K562 (cell line): ENCODE measurements at regions not wholly inside any gene's neighbourhood (a gene's known extent, or its start where the extent isn't known, plus 50 kb on each side); places are given as distances from the start of the nearest gene placed in this dataset.

Experiments
- BRD9 ChIP-seq: fragments of 450-650 bp; IDR thresholded peaks from 2 replicates; pipeline ENCODE4 v1.6.1; 2018; ENCODE audit warnings: low read depth; ENCODE audit not compliant: partially characterized antibody
- CAMTA2 ChIP-seq: fragments of 250-450 bp; sonication (Bioruptor Pico); conservative IDR thresholded peaks from 2 replicates; pipeline ENCODE4 v1.5.1; 2022
- CREM ChIP-seq: IDR thresholded peaks from 2 replicates; pipeline ENCODE4 v1.6.1; 2014; ENCODE audit warnings: antibody characterized with exemption, low read depth
- DNMT1 ChIP-seq: fragments of 450-650 bp; IDR thresholded peaks from 2 replicates; pipeline ENCODE4 v1.6.1; 2016; ENCODE audit warnings: antibody characterized with exemption, mild to moderate bottlenecking
- HDAC1 ChIP-seq, 2 experiments: fragments of 450-650 bp; IDR thresholded peaks; 2 replicates each; pipeline ENCODE4 v1.6.1; 2016 to 2017; ENCODE audit warnings: inconsistent platforms in 1 of 2, mild to moderate bottlenecking in 1 of 2, moderate library complexity in 1 of 2
- KLF16 ChIP-seq: IDR thresholded peaks from 2 replicates; pipeline ENCODE4 v1.6.1; 2016; ENCODE audit warnings: antibody characterized with exemption
- PURB ChIP-seq: sonication (generic); formaldehyde crosslinking; IDR thresholded peaks from 2 replicates; pipeline ENCODE4 v1.9.0; 2021; ENCODE audit warnings: low read depth, mild to moderate bottlenecking, missing genetic modification reagents
- SETDB1 ChIP-seq: IDR thresholded peaks from one replicate; pipeline ENCODE4 v1.6.1; 2012; ENCODE audit warnings: low read length, control low read depth, inconsistent platforms
- ZNF431 ChIP-seq: sonication (generic); formaldehyde crosslinking; IDR thresholded peaks from 2 replicates; pipeline ENCODE4 v1.8.0; 2022; ENCODE audit warnings: mild to moderate bottlenecking, missing genetic modification reagents
- TF ChIP-seq, protein P1 (sequence below), 2 experiments: IDR thresholded peaks in 1 of 2; conservative IDR thresholded peaks in 1 of 2; 2 replicates each; pipeline ENCODE4 v1.6.1; 2016; ENCODE audit warnings: low read depth in 2 of 2, mild to moderate bottlenecking in 1 of 2, missing compliant biosample characterization in 1 of 2, missing genetic modification characterization in 1 of 2, moderate library complexity in 1 of 2
- TF ChIP-seq, protein P2 (sequence below): sonication (generic); formaldehyde crosslinking; IDR thresholded peaks from 2 replicates; pipeline ENCODE4 v1.8.0; 2023; ENCODE audit warnings: mild to moderate bottlenecking, missing genetic modification reagents
- TF ChIP-seq, protein P3 (sequence below): fragments of 250-450 bp; sonication (Bioruptor Pico); IDR thresholded peaks from 2 replicates; pipeline ENCODE4 v1.4.0; 2020; ENCODE audit warnings: mild to moderate bottlenecking
- TF ChIP-seq, protein P4 (sequence below): fragments of 200-800 bp; sonication (Bioruptor generic); IDR thresholded peaks from 2 replicates; pipeline ENCODE4 v1.6.1; 2017; ENCODE audit warnings: missing genetic modification characterization, missing compliant biosample characterization
- TF ChIP-seq, protein P5 (sequence below): sonication (generic); formaldehyde crosslinking; IDR thresholded peaks from 2 replicates; pipeline ENCODE4 v1.8.0; 2023; ENCODE audit warnings: mild to moderate bottlenecking, missing genetic modification reagents

DNA sequence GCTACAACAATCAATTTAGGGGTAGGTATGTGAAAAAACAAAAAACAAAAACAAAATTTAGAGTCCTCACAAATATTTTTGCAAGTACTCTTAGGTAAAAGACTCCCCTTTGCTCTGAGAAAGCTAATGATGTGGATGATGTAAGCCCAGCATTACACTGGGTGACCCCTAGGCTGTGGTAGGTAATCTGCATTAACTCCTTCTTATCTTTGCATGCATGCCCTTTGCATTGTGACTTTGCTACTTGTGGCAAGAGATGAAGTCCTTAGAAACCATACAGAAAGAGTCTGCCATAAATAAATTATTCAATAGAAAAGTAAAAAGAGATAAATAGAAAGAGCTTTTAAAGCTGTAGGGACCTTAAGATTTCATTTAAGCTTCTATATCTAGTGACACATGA is 159.7 kb upstream of the MBNL1 start (continued):
- TF ChIP-seq SETDB1 (no peak), HDAC1 (IDR thresholded peaks at IDR 0.05) (peak in 1 of 2 experiments; percentile 25; a peak in 2 of 4 replicates), KLF16 (no peak), BRD9 (peak; percentile 90), CREM (peak; percentile 69), CAMTA2 (no peak), DNMT1 (no peak), PURB (CRISPR knock-in tag) (no peak), ZNF431 (CRISPR knock-in tag) (no peak)
- TF ChIP-seq, protein P1, sequence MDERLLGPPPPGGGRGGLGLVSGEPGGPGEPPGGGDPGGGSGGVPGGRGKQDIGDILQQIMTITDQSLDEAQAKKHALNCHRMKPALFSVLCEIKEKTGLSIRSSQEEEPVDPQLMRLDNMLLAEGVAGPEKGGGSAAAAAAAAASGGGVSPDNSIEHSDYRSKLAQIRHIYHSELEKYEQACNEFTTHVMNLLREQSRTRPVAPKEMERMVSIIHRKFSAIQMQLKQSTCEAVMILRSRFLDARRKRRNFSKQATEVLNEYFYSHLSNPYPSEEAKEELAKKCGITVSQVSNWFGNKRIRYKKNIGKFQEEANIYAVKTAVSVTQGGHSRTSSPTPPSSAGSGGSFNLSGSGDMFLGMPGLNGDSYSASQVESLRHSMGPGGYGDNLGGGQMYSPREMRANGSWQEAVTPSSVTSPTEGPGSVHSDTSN (CRISPR knock-in tag; IDR thresholded peaks at IDR 0.05; ENCODE audit: low read depth) = no peak
- TF ChIP-seq, protein P1 (tag; conservative IDR thresholded peaks at IDR 0.05; ENCODE audit: low read depth) = no peak
- TF ChIP-seq, protein P2, sequence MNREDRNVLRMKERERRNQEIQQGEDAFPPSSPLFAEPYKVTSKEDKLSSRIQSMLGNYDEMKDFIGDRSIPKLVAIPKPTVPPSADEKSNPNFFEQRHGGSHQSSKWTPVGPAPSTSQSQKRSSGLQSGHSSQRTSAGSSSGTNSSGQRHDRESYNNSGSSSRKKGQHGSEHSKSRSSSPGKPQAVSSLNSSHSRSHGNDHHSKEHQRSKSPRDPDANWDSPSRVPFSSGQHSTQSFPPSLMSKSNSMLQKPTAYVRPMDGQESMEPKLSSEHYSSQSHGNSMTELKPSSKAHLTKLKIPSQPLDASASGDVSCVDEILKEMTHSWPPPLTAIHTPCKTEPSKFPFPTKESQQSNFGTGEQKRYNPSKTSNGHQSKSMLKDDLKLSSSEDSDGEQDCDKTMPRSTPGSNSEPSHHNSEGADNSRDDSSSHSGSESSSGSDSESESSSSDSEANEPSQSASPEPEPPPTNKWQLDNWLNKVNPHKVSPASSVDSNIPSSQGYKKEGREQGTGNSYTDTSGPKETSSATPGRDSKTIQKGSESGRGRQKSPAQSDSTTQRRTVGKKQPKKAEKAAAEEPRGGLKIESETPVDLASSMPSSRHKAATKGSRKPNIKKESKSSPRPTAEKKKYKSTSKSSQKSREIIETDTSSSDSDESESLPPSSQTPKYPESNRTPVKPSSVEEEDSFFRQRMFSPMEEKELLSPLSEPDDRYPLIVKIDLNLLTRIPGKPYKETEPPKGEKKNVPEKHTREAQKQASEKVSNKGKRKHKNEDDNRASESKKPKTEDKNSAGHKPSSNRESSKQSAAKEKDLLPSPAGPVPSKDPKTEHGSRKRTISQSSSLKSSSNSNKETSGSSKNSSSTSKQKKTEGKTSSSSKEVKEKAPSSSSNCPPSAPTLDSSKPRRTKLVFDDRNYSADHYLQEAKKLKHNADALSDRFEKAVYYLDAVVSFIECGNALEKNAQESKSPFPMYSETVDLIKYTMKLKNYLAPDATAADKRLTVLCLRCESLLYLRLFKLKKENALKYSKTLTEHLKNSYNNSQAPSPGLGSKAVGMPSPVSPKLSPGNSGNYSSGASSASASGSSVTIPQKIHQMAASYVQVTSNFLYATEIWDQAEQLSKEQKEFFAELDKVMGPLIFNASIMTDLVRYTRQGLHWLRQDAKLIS (CRISPR knock-in tag) = no peak
- TF ChIP-seq, protein P3, sequence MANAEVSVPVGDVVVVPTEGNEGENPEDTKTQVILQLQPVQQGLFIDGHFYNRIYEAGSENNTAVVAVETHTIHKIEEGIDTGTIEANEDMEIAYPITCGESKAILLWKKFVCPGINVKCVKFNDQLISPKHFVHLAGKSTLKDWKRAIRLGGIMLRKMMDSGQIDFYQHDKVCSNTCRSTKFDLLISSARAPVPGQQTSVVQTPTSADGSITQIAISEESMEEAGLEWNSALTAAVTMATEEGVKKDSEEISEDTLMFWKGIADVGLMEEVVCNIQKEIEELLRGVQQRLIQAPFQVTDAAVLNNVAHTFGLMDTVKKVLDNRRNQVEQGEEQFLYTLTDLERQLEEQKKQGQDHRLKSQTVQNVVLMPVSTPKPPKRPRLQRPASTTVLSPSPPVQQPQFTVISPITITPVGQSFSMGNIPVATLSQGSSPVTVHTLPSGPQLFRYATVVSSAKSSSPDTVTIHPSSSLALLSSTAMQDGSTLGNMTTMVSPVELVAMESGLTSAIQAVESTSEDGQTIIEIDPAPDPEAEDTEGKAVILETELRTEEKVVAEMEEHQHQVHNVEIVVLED (CRISPR knock-in tag) = no peak
- TF ChIP-seq, protein P4, sequence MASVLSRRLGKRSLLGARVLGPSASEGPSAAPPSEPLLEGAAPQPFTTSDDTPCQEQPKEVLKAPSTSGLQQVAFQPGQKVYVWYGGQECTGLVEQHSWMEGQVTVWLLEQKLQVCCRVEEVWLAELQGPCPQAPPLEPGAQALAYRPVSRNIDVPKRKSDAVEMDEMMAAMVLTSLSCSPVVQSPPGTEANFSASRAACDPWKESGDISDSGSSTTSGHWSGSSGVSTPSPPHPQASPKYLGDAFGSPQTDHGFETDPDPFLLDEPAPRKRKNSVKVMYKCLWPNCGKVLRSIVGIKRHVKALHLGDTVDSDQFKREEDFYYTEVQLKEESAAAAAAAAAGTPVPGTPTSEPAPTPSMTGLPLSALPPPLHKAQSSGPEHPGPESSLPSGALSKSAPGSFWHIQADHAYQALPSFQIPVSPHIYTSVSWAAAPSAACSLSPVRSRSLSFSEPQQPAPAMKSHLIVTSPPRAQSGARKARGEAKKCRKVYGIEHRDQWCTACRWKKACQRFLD (CRISPR knock-in tag) = no peak
- TF ChIP-seq, protein P5, sequence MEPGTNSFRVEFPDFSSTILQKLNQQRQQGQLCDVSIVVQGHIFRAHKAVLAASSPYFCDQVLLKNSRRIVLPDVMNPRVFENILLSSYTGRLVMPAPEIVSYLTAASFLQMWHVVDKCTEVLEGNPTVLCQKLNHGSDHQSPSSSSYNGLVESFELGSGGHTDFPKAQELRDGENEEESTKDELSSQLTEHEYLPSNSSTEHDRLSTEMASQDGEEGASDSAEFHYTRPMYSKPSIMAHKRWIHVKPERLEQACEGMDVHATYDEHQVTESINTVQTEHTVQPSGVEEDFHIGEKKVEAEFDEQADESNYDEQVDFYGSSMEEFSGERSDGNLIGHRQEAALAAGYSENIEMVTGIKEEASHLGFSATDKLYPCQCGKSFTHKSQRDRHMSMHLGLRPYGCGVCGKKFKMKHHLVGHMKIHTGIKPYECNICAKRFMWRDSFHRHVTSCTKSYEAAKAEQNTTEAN = no peak
